Liver (tissue), 8 donors: ENCODE measurements at regions not wholly inside any gene's neighbourhood (a gene's known extent, or its start where the extent isn't known, plus 50 kb on each side); places are given as distances from the start of the nearest gene placed in this dataset.

Experiments used
- DNase-seq: peaks from one replicate; pipeline ENCODE4 v3.0.0-alpha.2; 2017; ENCODE audit warnings: low spot score
- H3K27ac ChIP-seq, 2 donors: one replicate each; pipeline ENCODE4 v1.7.0; 2013; ENCODE audit warnings: inconsistent platforms in 2 of 2, low read length in 2 of 2, control low read depth in 1 of 2, low read depth in 1 of 2, mild to moderate bottlenecking in 1 of 2
- H3K27me3 ChIP-seq, 4 donors: one replicate each; pipeline versions ENCODE4 v1.6.1 to v1.7.0; 2013; ENCODE audit warnings: low read length in 3 of 4, inconsistent platforms in 1 of 4, mild to moderate bottlenecking in 1 of 4, moderate library complexity in 1 of 4; ENCODE audit not compliant: control insufficient read depth in 4 of 4, insufficient read depth in 4 of 4
- H3K36me3 ChIP-seq, 4 donors: one replicate each; pipeline versions ENCODE4 v1.6.1 to v1.7.0; 2013; ENCODE audit warnings: low read length in 3 of 4, mild to moderate bottlenecking in 3 of 4, low read depth in 1 of 4, moderate library complexity in 1 of 4; ENCODE audit not compliant: control insufficient read depth in 4 of 4, insufficient read depth in 3 of 4
- H3K4me1 ChIP-seq, 4 donors: one replicate each; pipeline versions ENCODE4 v1.6.1 to v1.7.0; 2013; ENCODE audit warnings: low read length in 3 of 4, mild to moderate bottlenecking in 3 of 4, moderate library complexity in 1 of 4; ENCODE audit not compliant: control insufficient read depth in 4 of 4, insufficient read depth in 4 of 4
- H3K4me3 ChIP-seq, 3 donors: one replicate each; pipeline versions ENCODE4 v1.6.1 to v1.7.0; 2013; ENCODE audit warnings: low read length in 3 of 3, control low read depth in 1 of 3, low read depth in 1 of 3, mild to moderate bottlenecking in 1 of 3
- H3K9ac ChIP-seq, 2 donors: one replicate each; pipeline ENCODE4 v1.7.0; 2013; ENCODE audit warnings: low read length in 2 of 2, mild to moderate bottlenecking in 2 of 2, moderate library complexity in 2 of 2, control low read depth in 1 of 2, low read depth in 1 of 2
- H3K9me3 ChIP-seq, 4 donors: one replicate each; pipeline versions ENCODE4 v1.6.1 to v1.7.0; 2013; ENCODE audit warnings: low read length in 3 of 4; ENCODE audit not compliant: control insufficient read depth in 4 of 4
- ATF3 ChIP-seq: IDR thresholded peaks from 2 replicates; pipeline ENCODE4 v1.6.1; 2016; ENCODE audit warnings: antibody characterized with exemption
- CTCF ChIP-seq: fragments of 150-350 bp; IDR thresholded peaks from 2 replicates; pipeline ENCODE4 v1.5.1; 2017; ENCODE audit warnings: improper control_type of control experiment, low read depth, low read length; ENCODE audit not compliant: missing input control
- EGR1 ChIP-seq, 2 donors: IDR thresholded peaks; 2 replicates each; pipeline ENCODE4 v1.6.1; 2016 to 2018; ENCODE audit warnings: antibody characterized with exemption in 2 of 2, low read depth in 2 of 2
- FOXA1 ChIP-seq: IDR thresholded peaks from 2 replicates; pipeline ENCODE4 v1.6.1; 2016; ENCODE audit warnings: antibody characterized with exemption
- FOXA2 ChIP-seq: IDR thresholded peaks from 2 replicates; pipeline ENCODE4 v1.6.1; 2016; ENCODE audit warnings: antibody characterized with exemption
- GABPA ChIP-seq, 2 donors: IDR thresholded peaks in 1 of 2; conservative IDR thresholded peaks in 1 of 2; 2 replicates each; pipeline ENCODE4 v1.6.1; 2016; ENCODE audit warnings: antibody characterized with exemption in 2 of 2, mild to moderate bottlenecking in 1 of 2, moderate library complexity in 1 of 2
- HNF4A ChIP-seq, 2 donors: conservative IDR thresholded peaks; 2 replicates each; pipeline ENCODE4 v1.6.1; 2016; ENCODE audit warnings: antibody characterized with exemption in 2 of 2, mild to moderate bottlenecking in 2 of 2
- HNF4G ChIP-seq: IDR thresholded peaks from 2 replicates; pipeline ENCODE4 v1.6.1; 2016; ENCODE audit warnings: antibody characterized with exemption
- JUND ChIP-seq, 2 donors: IDR thresholded peaks; 2 replicates each; pipeline ENCODE4 v1.6.1; 2016; ENCODE audit warnings: antibody characterized with exemption in 2 of 2
- NR2F2 ChIP-seq: IDR thresholded peaks from 2 replicates; pipeline ENCODE4 v1.6.1; 2016; ENCODE audit warnings: antibody characterized with exemption
- RAD21 ChIP-seq, 2 donors: IDR thresholded peaks; 2 replicates each; pipeline ENCODE4 v1.6.1; 2016; ENCODE audit warnings: antibody characterized with exemption in 2 of 2, mild to moderate bottlenecking in 2 of 2
- REST ChIP-seq: IDR thresholded peaks from 2 replicates; pipeline ENCODE4 v1.6.1; 2016; ENCODE audit warnings: antibody characterized with exemption, mild to moderate bottlenecking
- RXRA ChIP-seq, 2 donors: IDR thresholded peaks; 2 replicates each; pipeline ENCODE4 v1.6.1; 2017 to 2018; ENCODE audit warnings: antibody characterized with exemption in 2 of 2, mild to moderate bottlenecking in 1 of 2
- TAF1 ChIP-seq: conservative IDR thresholded peaks from 2 replicates; pipeline ENCODE4 v1.6.1; 2016; ENCODE audit warnings: antibody characterized with exemption, mild to moderate bottlenecking
- WGBS: extraction: QIAGEN DNeasy Blood & Tissue Kit; methylation state at CpG from one replicate; pipeline ENCODE4 v1.1.7; 2013; 5-methylcytosine and 5-hydroxymethylcytosine counted together
- TF ChIP-seq, protein P1 (sequence below): IDR thresholded peaks from 2 replicates; pipeline ENCODE4 v1.6.1; 2016; ENCODE audit warnings: antibody characterized with exemption
- TF ChIP-seq, protein P2 (sequence below): IDR thresholded peaks from 2 replicates; pipeline ENCODE4 v1.6.1; 2016; ENCODE audit warnings: antibody characterized with exemption
- donor health status: healthy.
- donor health status: healthy.
- donor health status: healthy.
- donor health status: healthy.
- donor health status: healthy.

DNA sequence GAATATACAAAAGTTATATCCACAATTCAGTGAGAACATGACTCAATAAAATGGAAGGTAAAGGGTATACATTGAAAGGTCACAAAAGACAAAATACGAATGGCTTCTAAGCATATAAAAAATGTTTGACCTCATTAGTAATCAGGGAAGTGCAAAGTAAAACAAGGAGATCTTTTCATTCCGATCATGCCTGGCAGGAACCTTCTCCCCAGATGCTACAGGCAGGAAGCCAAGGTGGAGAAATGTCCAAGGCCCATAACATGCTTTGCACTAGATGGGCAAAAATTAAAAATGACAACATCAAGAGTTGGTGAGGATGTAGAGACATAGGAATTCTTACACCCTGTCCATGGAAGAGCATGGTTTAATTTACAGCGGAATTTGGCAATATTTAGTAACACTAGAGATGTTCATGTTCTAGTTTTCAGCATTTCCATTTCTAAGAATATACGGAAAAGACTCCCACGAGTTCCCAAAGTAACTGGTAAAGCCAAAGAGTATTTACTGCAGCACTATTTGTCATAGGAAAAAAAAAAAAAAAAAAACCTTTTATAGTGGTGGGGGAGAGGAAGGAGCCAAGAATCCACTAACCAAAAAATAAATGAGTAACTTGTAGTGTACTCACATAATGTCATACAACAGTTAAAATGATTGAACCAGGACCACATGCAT, 184.5 kb upstream of the KAZN start:
- H3K4me3 ChIP-seq: no peak overlapping the region
- H3K9ac ChIP-seq: no peak overlapping the region
- no peaks in the 10 kb centered on the region for H3K36me3 ChIP-seq
- H3K27me3 ChIP-seq: no peaks in the 10 kb centered on the region
- TF ChIP-seq HNF4A (conservative IDR thresholded peaks at IDR 0.05) (no peak), TAF1 (no peak), RXRA (IDR thresholded peaks at IDR 0.05) (no peak), HNF4G (no peak), GABPA (IDR thresholded peaks at IDR 0.05 in 1 of 2, conservative IDR thresholded peaks at IDR 0.05 in 1 of 2) (no peak), ATF3 (no peak), FOXA2 (no peak), FOXA1 (no peak), JUND (IDR thresholded peaks at IDR 0.05) (no peak), RAD21 (IDR thresholded peaks at IDR 0.05) (no peak), NR2F2 (no peak), EGR1 (IDR thresholded peaks at IDR 0.05; ENCODE audit: low read depth in 2 of 2) (no peak), CTCF (no peak), REST (no peak)
- TF ChIP-seq, protein P1, sequence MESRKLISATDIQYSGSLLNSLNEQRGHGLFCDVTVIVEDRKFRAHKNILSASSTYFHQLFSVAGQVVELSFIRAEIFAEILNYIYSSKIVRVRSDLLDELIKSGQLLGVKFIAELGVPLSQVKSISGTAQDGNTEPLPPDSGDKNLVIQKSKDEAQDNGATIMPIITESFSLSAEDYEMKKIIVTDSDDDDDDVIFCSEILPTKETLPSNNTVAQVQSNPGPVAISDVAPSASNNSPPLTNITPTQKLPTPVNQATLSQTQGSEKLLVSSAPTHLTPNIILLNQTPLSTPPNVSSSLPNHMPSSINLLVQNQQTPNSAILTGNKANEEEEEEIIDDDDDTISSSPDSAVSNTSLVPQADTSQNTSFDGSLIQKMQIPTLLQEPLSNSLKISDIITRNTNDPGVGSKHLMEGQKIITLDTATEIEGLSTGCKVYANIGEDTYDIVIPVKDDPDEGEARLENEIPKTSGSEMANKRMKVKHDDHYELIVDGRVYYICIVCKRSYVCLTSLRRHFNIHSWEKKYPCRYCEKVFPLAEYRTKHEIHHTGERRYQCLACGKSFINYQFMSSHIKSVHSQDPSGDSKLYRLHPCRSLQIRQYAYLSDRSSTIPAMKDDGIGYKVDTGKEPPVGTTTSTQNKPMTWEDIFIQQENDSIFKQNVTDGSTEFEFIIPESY: no peak
- TF ChIP-seq, protein P2, sequence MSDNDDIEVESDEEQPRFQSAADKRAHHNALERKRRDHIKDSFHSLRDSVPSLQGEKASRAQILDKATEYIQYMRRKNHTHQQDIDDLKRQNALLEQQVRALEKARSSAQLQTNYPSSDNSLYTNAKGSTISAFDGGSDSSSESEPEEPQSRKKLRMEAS: no peak
- DNase-seq: no peak
- 81% methylated on average over 5 of the region's 5 CpGs for WGBS
- H3K4me1 ChIP-seq: no peaks in the 10 kb centered on the region
- H3K9me3 ChIP-seq: no peaks in the 10 kb centered on the region
- no peak overlapping the region for H3K27ac ChIP-seq
